DOHH2 (cell line): ENCODE measurements at regions not wholly inside any gene's neighbourhood (a gene's known extent, or its start where the extent isn't known, plus 50 kb on each side); places are given as distances from the start of the nearest gene placed in this dataset.

ENCODE experiments used
- H3F3A ChIP-seq: fragments of 200-600 bp; sonication (generic), shearing (Covaris generic); 2 replicates; pipeline ENCODE4 v1.6.0; 2016; ENCODE audit warnings: antibody characterized with exemption, mild to moderate bottlenecking; ENCODE audit not compliant: control insufficient read depth, insufficient read depth
- H3K27ac ChIP-seq: fragments of 200-600 bp; sonication (generic); 2 replicates; pipeline ENCODE4 v1.5.1; 2014; ENCODE audit warnings: low read depth, mild to moderate bottlenecking, low read length, moderate library complexity
- H3K27me3 ChIP-seq: fragments of 200-600 bp; sonication (generic); 2 replicates; pipeline ENCODE4 v1.6.1; 2014; ENCODE audit warnings: mild to moderate bottlenecking, low read length, mixed read lengths; ENCODE audit not compliant: control insufficient read depth
- H3K36me3 ChIP-seq: fragments of 200-600 bp; sonication (generic); 2 replicates; pipeline ENCODE4 v1.6.1; 2014; ENCODE audit warnings: mild to moderate bottlenecking, low read length, moderate library complexity, mixed read lengths; ENCODE audit not compliant: control insufficient read depth
- H3K4me1 ChIP-seq: fragments of 200-600 bp; sonication (generic); 2 replicates; pipeline ENCODE4 v1.6.1; 2014; ENCODE audit warnings: mild to moderate bottlenecking, low read length, mixed read lengths; ENCODE audit not compliant: control insufficient read depth
- H3K4me2 ChIP-seq: fragments of 200-600 bp; sonication (generic); 2 replicates; pipeline ENCODE4 v1.6.0; 2014; ENCODE audit warnings: mild to moderate bottlenecking, low read length, moderate library complexity
- H3K4me3 ChIP-seq: fragments of 200-600 bp; sonication (generic); 2 replicates; pipeline ENCODE4 v1.5.1; 2014; ENCODE audit warnings: mild to moderate bottlenecking, low read length, mixed read lengths
- H3K79me2 ChIP-seq: fragments of 200-600 bp; sonication (generic); 2 replicates; pipeline ENCODE4 v1.6.1; 2014; ENCODE audit warnings: mild to moderate bottlenecking, low read length, mixed read lengths; ENCODE audit not compliant: control insufficient read depth
- H3K9me2 ChIP-seq: fragments of 200-600 bp; sonication (generic); replicated peaks from 2 replicates; pipeline ENCODE4 v1.6.1; 2014; ENCODE audit warnings: mild to moderate bottlenecking, low read length, mixed read lengths; ENCODE audit not compliant: control insufficient read depth
- H3K9me3 ChIP-seq: fragments of 200-600 bp; sonication (generic); 2 replicates; pipeline ENCODE4 v1.6.1; 2014; ENCODE audit warnings: antibody characterized with exemption, low read length, mixed read lengths; ENCODE audit not compliant: control insufficient read depth, insufficient read depth
- H4K20me1 ChIP-seq: fragments of 200-600 bp; sonication (generic); 2 replicates; pipeline ENCODE4 v1.6.0; 2014; ENCODE audit warnings: low read depth, mild to moderate bottlenecking, antibody characterized with exemption, low read length, moderate library complexity; ENCODE audit not compliant: control insufficient read depth, insufficient read depth
- EZH2phosphoT487 ChIP-seq: fragments of 200-600 bp; sonication (generic); IDR thresholded peaks from 2 replicates; pipeline ENCODE4 v1.6.1; 2017; ENCODE audit warnings: borderline replicate concordance, mild to moderate bottlenecking, antibody characterized with exemption, low read length, moderate library complexity, mixed read lengths
- TF ChIP-seq, protein P1 (sequence below): fragments of 200-600 bp; sonication (generic); IDR thresholded peaks from one replicate; pipeline ENCODE4 v1.5.1; 2014; ENCODE audit warnings: antibody characterized with exemption, mild to moderate bottlenecking, low read depth, low read length; ENCODE audit not compliant: poor library complexity, severe bottlenecking

- no peak overlapping the region for H3K4me2 ChIP-seq
- H3K4me3 ChIP-seq, result no peak overlapping the region
- no peaks in the 10 kb centered on the region for H3K9me3 ChIP-seq
- H3K36me3 ChIP-seq, result no peaks in the 10 kb centered on the region
- H3K79me2 ChIP-seq, result no peaks in the 10 kb centered on the region
- no peaks in the 10 kb centered on the region for H3K9me2 ChIP-seq
- peaks cover 17% of the 10 kb centered on the region for H3K27me3 ChIP-seq
- no peaks in the 10 kb centered on the region for H3K4me1 ChIP-seq
- TF ChIP-seq, protein P1, sequence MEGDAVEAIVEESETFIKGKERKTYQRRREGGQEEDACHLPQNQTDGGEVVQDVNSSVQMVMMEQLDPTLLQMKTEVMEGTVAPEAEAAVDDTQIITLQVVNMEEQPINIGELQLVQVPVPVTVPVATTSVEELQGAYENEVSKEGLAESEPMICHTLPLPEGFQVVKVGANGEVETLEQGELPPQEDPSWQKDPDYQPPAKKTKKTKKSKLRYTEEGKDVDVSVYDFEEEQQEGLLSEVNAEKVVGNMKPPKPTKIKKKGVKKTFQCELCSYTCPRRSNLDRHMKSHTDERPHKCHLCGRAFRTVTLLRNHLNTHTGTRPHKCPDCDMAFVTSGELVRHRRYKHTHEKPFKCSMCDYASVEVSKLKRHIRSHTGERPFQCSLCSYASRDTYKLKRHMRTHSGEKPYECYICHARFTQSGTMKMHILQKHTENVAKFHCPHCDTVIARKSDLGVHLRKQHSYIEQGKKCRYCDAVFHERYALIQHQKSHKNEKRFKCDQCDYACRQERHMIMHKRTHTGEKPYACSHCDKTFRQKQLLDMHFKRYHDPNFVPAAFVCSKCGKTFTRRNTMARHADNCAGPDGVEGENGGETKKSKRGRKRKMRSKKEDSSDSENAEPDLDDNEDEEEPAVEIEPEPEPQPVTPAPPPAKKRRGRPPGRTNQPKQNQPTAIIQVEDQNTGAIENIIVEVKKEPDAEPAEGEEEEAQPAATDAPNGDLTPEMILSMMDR, result no peak
- TF ChIP-seq EZH2phosphoT487, result no peak
- H3K27ac ChIP-seq, result no peak overlapping the region
- H3F3A ChIP-seq, result no peaks in the 10 kb centered on the region
- no peaks in the 10 kb centered on the region for H4K20me1 ChIP-seq
These were observed 166.5 kb upstream of the COL1A2 start for GRCh38 chr7:94228223-94228622.

DNA sequence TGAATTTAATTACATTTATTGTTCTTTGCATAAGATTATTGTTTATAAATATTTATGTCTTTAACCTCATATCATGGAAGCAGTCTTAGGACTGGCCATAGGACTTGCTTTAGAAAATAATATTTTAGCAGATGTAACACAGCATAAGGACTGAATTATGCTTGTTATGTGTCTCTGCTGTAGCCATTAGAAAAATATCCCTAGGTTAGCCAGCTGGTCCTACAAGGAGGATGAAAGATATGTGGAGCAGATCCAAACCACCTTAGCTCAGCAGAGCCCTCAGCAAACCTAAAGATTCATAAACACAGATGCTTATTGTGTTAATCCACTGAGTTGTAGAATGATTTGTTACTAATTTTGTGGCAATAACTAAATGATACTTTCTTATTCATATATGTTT, 166.0 kb upstream of the COL1A2 start:
- H3K36me3 ChIP-seq, result no peaks in the 10 kb centered on the region
- no peak overlapping the region for H3K4me3 ChIP-seq
- no peak overlapping the region for H3K27ac ChIP-seq
- H3F3A ChIP-seq, result no peaks in the 10 kb centered on the region
- H3K27me3 ChIP-seq, result peaks cover 13% of the 10 kb centered on the region
- no peaks in the 10 kb centered on the region for H3K9me2 ChIP-seq
- no peaks in the 10 kb centered on the region for H3K79me2 ChIP-seq
- no peak for TF ChIP-seq EZH2phosphoT487
- TF ChIP-seq, protein P1, result no peak
- no peaks in the 10 kb centered on the region for H4K20me1 ChIP-seq
- H3K4me1 ChIP-seq, result no peaks in the 10 kb centered on the region
- no peak overlapping the region for H3K4me2 ChIP-seq
- no peaks in the 10 kb centered on the region for H3K9me3 ChIP-seq

DNA sequence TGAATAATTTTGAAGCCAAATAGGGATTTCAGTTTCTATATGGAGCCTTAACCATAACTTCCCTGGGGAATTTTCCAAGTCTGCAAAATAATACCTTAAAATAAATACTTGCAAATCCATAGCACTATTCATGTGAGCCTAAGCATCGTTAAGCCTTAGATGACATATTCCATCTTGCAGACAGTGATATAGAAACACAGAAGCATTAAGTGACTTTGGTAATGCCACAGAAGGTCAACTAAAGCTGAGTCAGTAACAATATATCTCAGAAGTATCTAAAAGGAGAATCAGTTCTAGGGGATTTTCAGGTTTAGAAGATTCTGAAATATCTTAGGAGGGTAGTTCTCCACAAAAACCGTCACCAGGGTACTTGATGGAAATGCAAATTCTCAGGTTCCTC, 163.4 kb upstream of the COL1A2 start:
- Histone ChIP-seq H3K4me1 (no peaks in the 10 kb centered on the region), H3F3A (no peaks in the 10 kb centered on the region), H3K4me3 (no peak overlapping the region), H3K9me2 (no peaks in the 10 kb centered on the region), H3K27me3 (peaks cover 12% of the 10 kb centered on the region), H3K36me3 (no peaks in the 10 kb centered on the region), H3K27ac (no peak overlapping the region), H3K9me3 (no peaks in the 10 kb centered on the region), H4K20me1 (no peaks in the 10 kb centered on the region), H3K4me2 (no peak overlapping the region), H3K79me2 (no peaks in the 10 kb centered on the region)
- no peak for TF ChIP-seq EZH2phosphoT487
- TF ChIP-seq, protein P1, result no peak

- Histone ChIP-seq H3K4me3 (no peak overlapping the region), H3K27ac (no peak overlapping the region), H3K4me1 (no peaks in the 10 kb centered on the region), H3K36me3 (no peaks in the 10 kb centered on the region), H3K9me3 (no peaks in the 10 kb centered on the region), H3K27me3 (peaks cover 13% of the 10 kb centered on the region), H3K79me2 (no peaks in the 10 kb centered on the region), H4K20me1 (no peaks in the 10 kb centered on the region), H3K4me2 (no peak overlapping the region), H3K9me2 (no peaks in the 10 kb centered on the region), H3F3A (no peaks in the 10 kb centered on the region)
- no peak for TF ChIP-seq EZH2phosphoT487
- TF ChIP-seq, protein P1, result no peak
These were observed 157.7 kb upstream of the COL1A2 start for GRCh38 chr7:94236960-94237359.
